ENCODE measurements at regions not wholly inside any gene's neighbourhood (a gene's known extent, or its start where the extent isn't known, plus 50 kb on each side); places are given as distances from the start of the nearest gene placed in this dataset.

GRCh38 chr15:46795685-46796084, 921.6 kb upstream of the SEMA6D start:
- TF ChIP-seq CTCF (IDR thresholded peaks at IDR 0.05; ENCODE audit: low read depth, low read length, missing input control) (no peak), REST (IDR thresholded peaks at IDR 0.05) (no peak), RAD21 (IDR thresholded peaks at IDR 0.05) (no peak), FOXA2 (IDR thresholded peaks at IDR 0.05) (no peak), ZBTB33 (IDR thresholded peaks at IDR 0.05) (no peak), TAF1 (conservative IDR thresholded peaks at IDR 0.05) (no peak)
